SK-N-SH (cell line): ENCODE measurements at regions not wholly inside any gene's neighbourhood (a gene's known extent, or its start where the extent isn't known, plus 50 kb on each side); places are given as distances from the start of the nearest gene placed in this dataset.

ENCODE experiments used
- CTCF ChIA-PET: fragments of 300-600, 350-600 bp; formaldehyde crosslinking; extraction: SDS; loops from one replicate; lab custom pipeline; 2021; lab: Yijun Ruan, JAX
- POLR2A ChIA-PET: fragments of 350-600 bp; sonication (Branson Sonifier 250); formaldehyde crosslinking; extraction: SDS; loops from one replicate; lab custom pipeline; 2020; ENCODE audit warnings: antibody characterized with exemption, inconsistent platforms; lab: Yijun Ruan, JAX
- DNase-seq: peaks from one replicate; pipeline ENCODE4 v3.0.0; 2012
- H2AFZ ChIP-seq: fragments of 200-600 bp; sonication (generic); 2 replicates; pipeline ENCODE4 v1.8.1; 2016; ENCODE audit warnings: antibody characterized with exemption, mild to moderate bottlenecking, low read depth
- H3F3A ChIP-seq: fragments of 200-600 bp; sonication (generic); replicated peaks from 2 replicates; pipeline ENCODE3; 2016; ENCODE audit warnings: antibody characterized with exemption, mild to moderate bottlenecking; ENCODE audit not compliant: insufficient read depth
- H3K27ac ChIP-seq, 2 experiments: fragments of 200-500 bp in 1 of 2; fragments of 200-600 bp in 1 of 2; sonication (Bioruptor generic) in 1 of 2; sonication (generic), shearing (Covaris generic) in 1 of 2; 2 replicates each; pipeline versions ENCODE4 v1.5.1 to v1.6.1; 2014 to 2016; ENCODE audit warnings: low read depth in 2 of 2, inconsistent platforms in 1 of 2, low read length in 1 of 2, mild to moderate bottlenecking in 1 of 2, mixed read lengths in 1 of 2
- H3K27me3 ChIP-seq: fragments of 200-600 bp; sonication (generic), shearing (Covaris generic); 2 replicates; pipeline ENCODE4 v1.6.1; 2016; ENCODE audit warnings: mixed run types; ENCODE audit not compliant: insufficient read depth
- H3K36me3 ChIP-seq, 2 experiments: fragments of 200-500 bp in 1 of 2; fragments of 200-600 bp in 1 of 2; sonication (Bioruptor generic) in 1 of 2; sonication (generic) in 1 of 2; replicated peaks in 1 of 2; 2 replicates each; pipeline versions ENCODE3 to v1.5.1; 2014 to 2016; ENCODE audit warnings: low read length in 1 of 2, mild to moderate bottlenecking in 1 of 2; ENCODE audit not compliant: insufficient read depth in 2 of 2, control insufficient read depth in 1 of 2
- H3K4me1 ChIP-seq, 2 experiments: fragments of 200-500 bp in 1 of 2; fragments of 200-600 bp in 1 of 2; sonication (Bioruptor generic) in 1 of 2; sonication (generic), shearing (Covaris generic) in 1 of 2; 2 replicates each; pipeline versions ENCODE4 v1.5.1 to v1.6.1; 2014 to 2016; ENCODE audit warnings: low read depth in 1 of 2, low read length in 1 of 2, mixed run types in 1 of 2; ENCODE audit not compliant: insufficient read depth in 2 of 2, control insufficient read depth in 1 of 2
- H3K4me2 ChIP-seq: fragments of 200-600 bp; sonication (generic), shearing (Covaris generic); 2 replicates; pipeline ENCODE4 v1.6.1; 2017; ENCODE audit warnings: mixed run types
- H3K4me3 ChIP-seq, 2 experiments: fragments of 200-500 bp in 1 of 2; fragments of 200-600 bp in 1 of 2; sonication (Bioruptor generic) in 1 of 2; sonication (generic), shearing (Covaris generic) in 1 of 2; 2 replicates each; pipeline versions ENCODE4 v1.5.1 to v1.8.1; 2014 to 2016; ENCODE audit warnings: low read depth in 2 of 2, inconsistent platforms in 1 of 2, low read length in 1 of 2, mild to moderate bottlenecking in 1 of 2, mixed read lengths in 1 of 2, moderate library complexity in 1 of 2
- H3K79me2 ChIP-seq: fragments of 200-600 bp; sonication (generic); 2 replicates; pipeline ENCODE4 v1.8.1; 2017; ENCODE audit warnings: mild to moderate bottlenecking; ENCODE audit not compliant: insufficient read depth
- H3K9ac ChIP-seq: fragments of 200-600 bp; sonication (generic); 2 replicates; pipeline ENCODE4 v1.6.1; 2017; ENCODE audit warnings: mixed run types
- H3K9me2 ChIP-seq: fragments of 200-600 bp; sonication (generic); 2 replicates; pipeline ENCODE4 v1.6.1; 2017; ENCODE audit warnings: mixed run types
- H3K9me3 ChIP-seq: fragments of 200-600 bp; sonication (generic); 2 replicates; pipeline ENCODE4 v1.6.1; 2017; ENCODE audit warnings: mixed run types, mild to moderate bottlenecking, moderate library complexity
- H4K20me1 ChIP-seq: fragments of 200-600 bp; sonication (generic); 2 replicates; pipeline ENCODE4 v1.6.1; 2017; ENCODE audit warnings: mild to moderate bottlenecking, mixed run types; ENCODE audit not compliant: insufficient read depth
- CHD2 ChIP-seq: fragments of 150-350 bp; IDR thresholded peaks from 2 replicates; pipeline ENCODE4 v1.6.1; 2018; ENCODE audit warnings: low read length; ENCODE audit not compliant: partially characterized antibody
- ELF1 ChIP-seq: IDR thresholded peaks from 2 replicates; pipeline ENCODE4 v1.4.0; 2012
- EP300 ChIP-seq, 2 experiments: IDR thresholded peaks; 2 replicates each; pipeline versions ENCODE4 v1.4.0 to v1.6.1; 2012; ENCODE audit warnings: borderline replicate concordance in 1 of 2, low read depth in 1 of 2, low read length in 1 of 2
- GABPA ChIP-seq: IDR thresholded peaks from 2 replicates; pipeline ENCODE4 v1.4.0; 2012; ENCODE audit warnings: low read depth, mild to moderate bottlenecking
- GATA2 ChIP-seq: sonication (generic); formaldehyde crosslinking; IDR thresholded peaks from 2 replicates; pipeline ENCODE4 v1.5.0; 2020; ENCODE audit warnings: mild to moderate bottlenecking, missing genetic modification reagents
- JUND ChIP-seq: IDR thresholded peaks from 2 replicates; pipeline ENCODE4 v1.4.0; 2012
- NFIC ChIP-seq: IDR thresholded peaks from 2 replicates; pipeline ENCODE4 v1.4.0; 2012; ENCODE audit warnings: borderline replicate concordance
- PBX3 ChIP-seq: IDR thresholded peaks from 2 replicates; pipeline ENCODE4; 2012
- RAD21 ChIP-seq: IDR thresholded peaks from 2 replicates; pipeline ENCODE4 v1.6.1; 2012; ENCODE audit warnings: mild to moderate bottlenecking, low read length
- RCOR1 ChIP-seq: fragments of 150-350 bp; IDR thresholded peaks from 2 replicates; pipeline ENCODE4 v1.6.1; 2017; ENCODE audit warnings: antibody characterized with exemption, low read length
- SMC3 ChIP-seq: IDR thresholded peaks from 2 replicates; pipeline ENCODE4 v1.6.1; 2012; ENCODE audit warnings: low read depth, low read length, improper control_type of control experiment
- YY1 ChIP-seq: IDR thresholded peaks from 2 replicates; pipeline ENCODE4 v1.4.0; 2012; ENCODE audit warnings: low read depth, mild to moderate bottlenecking
- WGBS: methylation state at CpG from one replicate; pipeline ENCODE4 v1.1.6; 2017; ENCODE audit warnings: low lambda C conversion rate; 5-methylcytosine and 5-hydroxymethylcytosine counted together
- TF ChIP-seq, protein P1 (sequence below): fragments of 150-350 bp; IDR thresholded peaks from 2 replicates; pipeline ENCODE4 v1.6.1; 2017; ENCODE audit warnings: antibody characterized with exemption, low read length, low read depth, borderline replicate concordance

- no peak overlapping the region for H3K4me2 ChIP-seq
- H3F3A ChIP-seq, result no peaks in the 10 kb centered on the region
- H2AFZ ChIP-seq, result no peak overlapping the region
- ChIA-PET POLR2A (no interaction called here), CTCF (no interaction called here)
- no peaks in the 10 kb centered on the region for H3K79me2 ChIP-seq
- H3K27ac ChIP-seq, result no peak overlapping the region
- H4K20me1 ChIP-seq, result no peaks in the 10 kb centered on the region
- H3K9ac ChIP-seq, result no peak overlapping the region
- no peak for DNase-seq
- H3K36me3 ChIP-seq, result no peaks in the 10 kb centered on the region
- WGBS, result 53% methylated on average over 10 of the region's 19 CpGs
- no peaks in the 10 kb centered on the region for H3K27me3 ChIP-seq
- no peaks in the 10 kb centered on the region for H3K4me1 ChIP-seq
- TF ChIP-seq SMC3 (no peak), GABPA (no peak), RAD21 (no peak), GATA2 (no peak), NFIC (no peak)
- TF ChIP-seq, protein P1, sequence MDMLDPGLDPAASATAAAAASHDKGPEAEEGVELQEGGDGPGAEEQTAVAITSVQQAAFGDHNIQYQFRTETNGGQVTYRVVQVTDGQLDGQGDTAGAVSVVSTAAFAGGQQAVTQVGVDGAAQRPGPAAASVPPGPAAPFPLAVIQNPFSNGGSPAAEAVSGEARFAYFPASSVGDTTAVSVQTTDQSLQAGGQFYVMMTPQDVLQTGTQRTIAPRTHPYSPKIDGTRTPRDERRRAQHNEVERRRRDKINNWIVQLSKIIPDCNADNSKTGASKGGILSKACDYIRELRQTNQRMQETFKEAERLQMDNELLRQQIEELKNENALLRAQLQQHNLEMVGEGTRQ, result no peak
- H3K9me2 ChIP-seq, result no peaks in the 10 kb centered on the region
- H3K4me3 ChIP-seq, result no peak overlapping the region
- no peaks in the 10 kb centered on the region for H3K9me3 ChIP-seq
These were observed 509.7 kb downstream of the TCERG1L start for GRCh38 chr10:130801784-130802183.

DNA sequence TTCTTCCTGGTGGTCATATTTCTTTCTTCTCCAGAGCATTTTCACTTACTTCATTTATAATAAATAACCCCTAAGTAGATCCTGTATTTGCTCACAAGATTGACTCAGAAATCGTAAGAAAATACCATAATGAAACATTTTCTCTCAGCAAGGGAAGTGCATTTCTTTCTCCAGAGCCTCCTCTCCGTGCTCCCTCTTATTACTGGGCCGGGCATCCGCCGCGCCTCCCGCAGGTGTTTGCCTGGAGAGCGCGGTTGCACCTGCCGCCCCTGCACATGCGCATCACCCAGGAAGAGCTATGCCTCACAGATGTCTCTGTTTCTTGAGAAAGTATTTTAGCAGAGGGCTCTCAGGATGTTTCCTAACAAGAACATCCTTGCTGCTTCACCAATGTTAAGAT lies 509.2 kb downstream of the TCERG1L start:
- ChIA-PET POLR2A (no interaction called here), CTCF (no interaction called here)
- H2AFZ ChIP-seq, result no peak overlapping the region
- H3K9ac ChIP-seq, result no peak overlapping the region
- no peaks in the 10 kb centered on the region for H3K9me2 ChIP-seq
- H3F3A ChIP-seq, result no peaks in the 10 kb centered on the region
- no peaks in the 10 kb centered on the region for H3K36me3 ChIP-seq
- H3K27me3 ChIP-seq, result no peaks in the 10 kb centered on the region
- H3K4me1 ChIP-seq, result no peaks in the 10 kb centered on the region
- no peak for DNase-seq
- no peak overlapping the region for H3K4me2 ChIP-seq
- no peaks in the 10 kb centered on the region for H3K9me3 ChIP-seq
- no peaks in the 10 kb centered on the region for H3K79me2 ChIP-seq
- WGBS, result 75% methylated on average over 10 of the region's 11 CpGs
- H4K20me1 ChIP-seq, result no peaks in the 10 kb centered on the region
- no peak for TF ChIP-seq GABPA
- no peak for TF ChIP-seq ELF1
- TF ChIP-seq EP300 (IDR thresholded peaks at IDR 0.05; ENCODE audit: borderline replicate concordance in 1 of 2, low read depth in 1 of 2, low read length in 1 of 2), result no peak
- no peak for TF ChIP-seq RCOR1
- TF ChIP-seq YY1, result no peak
- TF ChIP-seq, protein P1, result no peak
- H3K4me3 ChIP-seq, result no peak overlapping the region
- H3K27ac ChIP-seq, result no peak overlapping the region

GRCh38 chr10:130804281-130804680 lies 507.2 kb downstream of the TCERG1L start:
- no peaks in the 10 kb centered on the region for H3K36me3 ChIP-seq
- no peak overlapping the region for H3K9ac ChIP-seq
- no peaks in the 10 kb centered on the region for H3F3A ChIP-seq
- DNase-seq, result peak; percentile 3
- H3K4me2 ChIP-seq, result no peak overlapping the region
- no peaks in the 10 kb centered on the region for H3K27me3 ChIP-seq
- no peaks in the 10 kb centered on the region for H3K9me2 ChIP-seq
- H3K4me3 ChIP-seq, result no peak overlapping the region
- H3K27ac ChIP-seq, result no peak overlapping the region
- TF ChIP-seq CHD2 (no peak), SMC3 (no peak), ELF1 (no peak), RAD21 (no peak), PBX3 (no peak), JUND (no peak)
- CTCF ChIA-PET, result no interaction called here
- POLR2A ChIA-PET, result no interaction called here
- no peak overlapping the region for H2AFZ ChIP-seq
- 66% methylated on average over 6 of the region's 8 CpGs for WGBS
- no peaks in the 10 kb centered on the region for H3K9me3 ChIP-seq
- no peaks in the 10 kb centered on the region for H3K79me2 ChIP-seq
- H3K4me1 ChIP-seq, result no peaks in the 10 kb centered on the region
- H4K20me1 ChIP-seq, result no peaks in the 10 kb centered on the region
